ENCODE measurements at regions not wholly inside any gene's neighbourhood (a gene's known extent, or its start where the extent isn't known, plus 50 kb on each side); places are given as distances from the start of the nearest gene placed in this dataset.

DNA sequence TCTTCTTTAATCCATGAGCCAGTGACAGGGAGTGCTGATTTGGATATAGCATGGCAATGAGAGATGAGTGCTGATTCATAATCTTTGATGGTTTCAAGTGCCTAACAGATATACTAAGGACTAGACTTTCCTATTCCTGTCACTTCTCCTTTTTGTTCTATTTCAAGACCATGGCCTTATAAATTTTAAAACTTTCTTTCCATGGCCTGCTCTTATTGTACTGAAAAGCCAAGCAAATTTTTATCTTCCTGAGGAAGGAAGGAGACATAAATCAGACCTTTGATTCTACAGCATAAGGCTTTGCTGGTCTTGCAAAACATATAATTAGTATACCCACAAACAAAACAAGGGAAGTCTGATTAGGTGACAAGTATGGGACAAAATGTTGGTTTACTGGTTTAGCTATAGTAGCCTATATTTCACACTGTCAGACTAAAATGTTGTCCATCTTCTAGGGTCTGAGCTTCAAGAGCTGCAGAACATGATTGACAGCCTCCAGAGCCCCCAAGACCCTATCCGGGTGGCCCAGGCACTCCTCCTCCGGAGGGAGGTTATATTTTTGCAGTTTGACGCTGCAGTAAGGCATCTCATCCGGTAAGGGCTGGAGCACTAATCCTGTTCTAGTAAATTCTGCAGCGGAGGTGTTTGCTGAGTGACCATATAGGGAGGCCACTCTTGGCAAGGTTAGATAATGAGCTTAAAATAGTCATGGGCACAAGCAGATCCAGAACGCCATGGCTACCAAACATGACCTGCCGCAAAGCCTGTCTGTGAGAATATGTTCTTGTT is 82.3 kb downstream of the CD164 start:
- no peak for ATAC-seq (ENCODE audit: low FRiP score)
- DNase-seq (ENCODE audit: low spot score): no peak
- TF ChIP-seq, protein P1, sequence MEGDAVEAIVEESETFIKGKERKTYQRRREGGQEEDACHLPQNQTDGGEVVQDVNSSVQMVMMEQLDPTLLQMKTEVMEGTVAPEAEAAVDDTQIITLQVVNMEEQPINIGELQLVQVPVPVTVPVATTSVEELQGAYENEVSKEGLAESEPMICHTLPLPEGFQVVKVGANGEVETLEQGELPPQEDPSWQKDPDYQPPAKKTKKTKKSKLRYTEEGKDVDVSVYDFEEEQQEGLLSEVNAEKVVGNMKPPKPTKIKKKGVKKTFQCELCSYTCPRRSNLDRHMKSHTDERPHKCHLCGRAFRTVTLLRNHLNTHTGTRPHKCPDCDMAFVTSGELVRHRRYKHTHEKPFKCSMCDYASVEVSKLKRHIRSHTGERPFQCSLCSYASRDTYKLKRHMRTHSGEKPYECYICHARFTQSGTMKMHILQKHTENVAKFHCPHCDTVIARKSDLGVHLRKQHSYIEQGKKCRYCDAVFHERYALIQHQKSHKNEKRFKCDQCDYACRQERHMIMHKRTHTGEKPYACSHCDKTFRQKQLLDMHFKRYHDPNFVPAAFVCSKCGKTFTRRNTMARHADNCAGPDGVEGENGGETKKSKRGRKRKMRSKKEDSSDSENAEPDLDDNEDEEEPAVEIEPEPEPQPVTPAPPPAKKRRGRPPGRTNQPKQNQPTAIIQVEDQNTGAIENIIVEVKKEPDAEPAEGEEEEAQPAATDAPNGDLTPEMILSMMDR (IDR thresholded peaks at IDR 0.05): no peak

DNA sequence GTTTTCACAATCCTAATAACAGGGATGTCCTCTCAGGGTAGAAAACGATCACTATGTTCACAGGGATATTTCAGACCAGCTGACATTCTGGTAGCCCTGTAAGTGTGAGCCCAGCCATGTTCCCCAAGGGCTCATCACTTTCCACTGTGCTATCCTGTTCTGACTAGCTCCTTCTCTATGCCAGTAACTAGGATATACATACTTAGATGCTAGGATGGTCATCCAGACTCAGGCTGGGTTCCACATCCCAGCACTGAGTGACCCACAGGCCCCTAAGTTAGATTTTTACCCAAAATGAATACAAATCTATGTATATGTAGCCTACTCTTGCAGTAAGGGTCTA is 83.0 kb downstream of the CD164 start:
- ATAC-seq (ENCODE audit: low FRiP score) (no peak), DNase-seq (ENCODE audit: low spot score) (no peak)
- TF ChIP-seq, protein P1 (IDR thresholded peaks at IDR 0.05): no peak

DNA sequence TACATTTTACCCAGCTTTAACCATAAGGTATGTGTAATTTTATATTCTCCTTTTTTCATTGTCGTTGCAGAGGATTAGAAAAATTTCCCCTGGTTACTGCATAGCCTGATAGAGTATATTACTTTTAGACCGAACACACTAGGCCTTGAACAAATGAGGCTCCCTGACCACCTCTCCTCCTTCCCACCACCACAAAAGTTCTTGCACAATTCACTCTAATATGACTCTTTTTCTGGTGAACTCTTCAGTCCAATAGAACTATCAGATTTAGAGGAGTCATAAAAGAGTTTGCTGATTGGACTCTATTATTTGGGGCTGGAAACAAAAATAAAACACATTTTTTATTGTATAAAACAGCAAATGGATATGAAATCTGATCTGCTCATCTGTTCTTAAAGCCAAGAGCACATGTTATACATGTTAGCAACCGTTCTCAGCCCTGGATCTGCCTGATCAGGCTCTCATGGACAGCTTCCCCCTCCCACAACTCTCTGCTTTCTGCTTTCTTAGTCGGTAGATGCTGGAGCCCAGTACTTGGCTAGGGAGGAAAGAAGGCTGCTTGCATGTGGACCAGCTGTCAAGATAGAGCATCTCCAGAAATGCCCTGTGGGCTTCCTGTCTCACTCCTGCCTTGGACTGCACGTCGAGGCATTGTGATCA is 83.5 kb downstream of the CD164 start:
- DNase-seq (ENCODE audit: low spot score) (no peak), ATAC-seq (ENCODE audit: low FRiP score) (no peak)
- TF ChIP-seq, protein P1 (IDR thresholded peaks at IDR 0.05): no peak

DNA sequence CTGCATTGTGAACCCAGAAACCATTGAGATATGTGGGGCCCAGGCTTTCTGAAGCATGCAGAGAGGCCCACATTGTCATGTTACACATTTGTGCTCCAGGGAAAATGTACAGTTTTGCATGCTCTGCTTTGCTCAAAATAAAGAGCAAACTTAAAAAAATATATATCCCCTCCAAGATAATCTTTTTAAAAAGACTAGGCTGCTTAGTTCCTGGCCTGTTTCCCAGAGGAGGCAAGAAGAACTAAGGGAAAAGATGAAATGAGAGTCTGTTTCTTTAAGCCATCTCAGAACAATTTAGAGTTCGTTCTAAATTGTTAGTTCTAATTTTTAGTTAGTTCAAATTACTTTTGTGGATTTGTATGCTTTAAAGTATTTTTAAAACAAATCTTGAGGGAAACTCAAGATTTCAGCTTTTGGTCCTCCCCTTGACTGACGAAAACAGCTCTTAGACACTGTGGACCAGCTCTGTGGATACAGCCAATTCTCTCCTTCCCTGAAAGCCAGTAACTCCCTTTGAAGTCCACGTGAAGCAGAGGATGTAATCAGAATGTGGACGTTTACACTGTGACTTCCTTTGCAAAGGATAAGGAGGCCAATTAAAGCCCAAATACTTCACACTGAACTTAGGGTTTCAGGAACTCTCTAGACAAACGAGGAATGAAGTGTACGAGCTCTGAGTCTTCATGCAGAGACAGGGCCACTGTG is 84.7 kb downstream of the CD164 start:
- ATAC-seq (ENCODE audit: low FRiP score) (no peak), DNase-seq (ENCODE audit: low spot score) (no peak)

DNA sequence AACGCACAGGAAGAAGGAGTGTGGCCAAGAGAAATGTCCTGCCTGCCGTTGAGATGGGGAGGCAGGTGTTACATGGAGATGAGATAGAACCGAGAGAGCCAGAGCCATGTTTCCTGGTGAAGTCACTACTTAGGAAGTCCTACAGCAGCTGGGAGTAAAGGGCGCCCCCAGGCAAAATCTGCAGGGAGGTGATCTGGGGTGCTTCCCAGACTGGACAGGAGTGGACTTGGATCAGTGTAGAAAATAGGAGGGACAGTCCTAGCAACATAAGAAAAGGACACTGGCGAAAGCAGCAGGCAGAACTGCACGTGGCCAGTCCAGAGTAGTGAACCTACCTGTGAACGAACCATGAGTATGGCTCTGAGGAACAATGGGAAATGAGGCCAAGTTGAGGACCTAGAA is 85.3 kb downstream of the CD164 start:
- ATAC-seq (ENCODE audit: low FRiP score) (no peak), DNase-seq (ENCODE audit: low spot score) (no peak)
- TF ChIP-seq, protein P1 (IDR thresholded peaks at IDR 0.05): no peak

More for the DNA sequence above, 84.7 kb downstream of the CD164 start:
- TF ChIP-seq, protein P1 (IDR thresholded peaks at IDR 0.05): no peak

DNA sequence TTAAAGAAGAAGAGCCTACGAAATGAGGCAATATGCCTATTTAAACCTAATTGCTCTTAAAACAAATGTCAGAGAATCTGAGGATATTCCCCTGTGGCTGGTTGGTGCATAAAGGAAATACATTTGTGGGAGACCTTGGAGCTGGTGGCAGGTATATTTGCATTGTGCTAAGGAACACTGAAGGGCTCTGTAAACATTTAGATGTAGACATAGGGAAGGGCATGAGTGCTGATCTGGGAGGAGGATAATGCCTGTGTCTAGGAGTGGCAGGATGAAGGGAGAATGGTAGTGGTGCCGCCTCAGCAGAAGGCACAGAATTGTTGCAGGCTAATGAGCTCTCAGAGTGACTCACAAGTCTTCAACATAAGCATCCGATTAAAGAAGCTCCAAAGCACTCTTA is 85.8 kb downstream of the CD164 start:
- no peak for ATAC-seq (ENCODE audit: low FRiP score)

More for the DNA sequence above, 85.8 kb downstream of the CD164 start:
- TF ChIP-seq, protein P1 (IDR thresholded peaks at IDR 0.05): no peak
- no peak for DNase-seq (ENCODE audit: low spot score)
